ENCODE measurements at regions not wholly inside any gene's neighbourhood (a gene's known extent, or its start where the extent isn't known, plus 50 kb on each side); places are given as distances from the start of the nearest gene placed in this dataset.

DNA sequence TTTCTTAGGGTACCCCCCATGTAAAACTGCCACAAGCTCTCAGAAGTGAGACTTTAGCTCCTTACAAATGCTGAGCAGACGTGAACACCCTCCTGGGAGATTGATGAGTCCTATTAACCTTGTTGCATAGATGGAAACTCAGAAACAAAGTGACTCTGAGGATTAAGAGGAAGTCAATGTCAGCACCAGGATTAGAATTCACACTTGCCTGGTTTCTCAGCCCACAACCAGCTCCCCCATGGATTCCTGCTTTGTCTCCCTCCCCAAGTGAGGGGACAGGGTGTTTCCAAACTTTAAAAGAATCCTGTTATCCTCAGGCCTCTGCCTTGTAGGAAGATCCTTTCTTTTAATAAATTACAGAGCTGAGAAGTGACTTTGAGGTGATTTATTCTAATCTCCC is 324.4 kb downstream of the NDFIP2 start:
- TF ChIP-seq, protein P1, sequence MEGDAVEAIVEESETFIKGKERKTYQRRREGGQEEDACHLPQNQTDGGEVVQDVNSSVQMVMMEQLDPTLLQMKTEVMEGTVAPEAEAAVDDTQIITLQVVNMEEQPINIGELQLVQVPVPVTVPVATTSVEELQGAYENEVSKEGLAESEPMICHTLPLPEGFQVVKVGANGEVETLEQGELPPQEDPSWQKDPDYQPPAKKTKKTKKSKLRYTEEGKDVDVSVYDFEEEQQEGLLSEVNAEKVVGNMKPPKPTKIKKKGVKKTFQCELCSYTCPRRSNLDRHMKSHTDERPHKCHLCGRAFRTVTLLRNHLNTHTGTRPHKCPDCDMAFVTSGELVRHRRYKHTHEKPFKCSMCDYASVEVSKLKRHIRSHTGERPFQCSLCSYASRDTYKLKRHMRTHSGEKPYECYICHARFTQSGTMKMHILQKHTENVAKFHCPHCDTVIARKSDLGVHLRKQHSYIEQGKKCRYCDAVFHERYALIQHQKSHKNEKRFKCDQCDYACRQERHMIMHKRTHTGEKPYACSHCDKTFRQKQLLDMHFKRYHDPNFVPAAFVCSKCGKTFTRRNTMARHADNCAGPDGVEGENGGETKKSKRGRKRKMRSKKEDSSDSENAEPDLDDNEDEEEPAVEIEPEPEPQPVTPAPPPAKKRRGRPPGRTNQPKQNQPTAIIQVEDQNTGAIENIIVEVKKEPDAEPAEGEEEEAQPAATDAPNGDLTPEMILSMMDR (IDR thresholded peaks at IDR 0.05; ENCODE audit: insufficient read depth, low read length, poor library complexity, severe bottlenecking), result no peak
- TF ChIP-seq EZH2phosphoT487 (conservative IDR thresholded peaks at IDR 0.05; ENCODE audit: low read length), result no peak

Data from SU-DHL-6 (cell line).